ENCODE measurements at regions not wholly inside any gene's neighbourhood (a gene's known extent, or its start where the extent isn't known, plus 50 kb on each side); places are given as distances from the start of the nearest gene placed in this dataset.

GRCh38 chr4:108255203-108255747, 86.5 kb upstream of the LEF1 start:
- no peaks in the 10 kb centered on the region for H3K36me3 ChIP-seq (ENCODE audit: insufficient read depth, low read length)
- no peaks in the 10 kb centered on the region for H3K4me1 ChIP-seq (ENCODE audit: control insufficient read depth, insufficient read depth, low read length)
- no peak overlapping the region for H3K4me3 ChIP-seq (ENCODE audit: low read length)
- H3K9ac ChIP-seq (ENCODE audit: low read depth, low read length) = no peak overlapping the region
- no peaks in the 10 kb centered on the region for H3K9me3 ChIP-seq (replicated peaks; ENCODE audit: low read length)
- H3K4me2 ChIP-seq (ENCODE audit: low read length) = no peak overlapping the region
- H3K27me3 ChIP-seq (ENCODE audit: control insufficient read depth, insufficient read depth, low read length) = peaks cover 3% of the 10 kb centered on the region

- Histone ChIP-seq H3K36me3 (ENCODE audit: insufficient read depth, low read length) (no peaks in the 10 kb centered on the region), H3K4me2 (ENCODE audit: low read length) (no peak overlapping the region), H3K9me3 (replicated peaks; ENCODE audit: low read length) (no peaks in the 10 kb centered on the region), H3K4me1 (ENCODE audit: control insufficient read depth, insufficient read depth, low read length) (no peaks in the 10 kb centered on the region), H3K4me3 (ENCODE audit: low read length) (no peak overlapping the region), H3K27me3 (ENCODE audit: control insufficient read depth, insufficient read depth, low read length) (no peaks in the 10 kb centered on the region), H3K9ac (ENCODE audit: low read depth, low read length) (no peak overlapping the region)
Measured at GRCh38 chr4:108249397-108249796, 80.7 kb upstream of the LEF1 start.

- Histone ChIP-seq H3K9ac (ENCODE audit: low read depth, low read length) (no peak overlapping the region), H3K9me3 (replicated peaks; ENCODE audit: low read length) (no peaks in the 10 kb centered on the region), H3K27me3 (ENCODE audit: control insufficient read depth, insufficient read depth, low read length) (no peaks in the 10 kb centered on the region), H3K36me3 (ENCODE audit: insufficient read depth, low read length) (no peaks in the 10 kb centered on the region), H3K4me1 (ENCODE audit: control insufficient read depth, insufficient read depth, low read length) (no peaks in the 10 kb centered on the region), H3K4me3 (ENCODE audit: low read length) (no peak overlapping the region), H3K4me2 (ENCODE audit: low read length) (no peak overlapping the region)
Measured at GRCh38 chr4:108247387-108248049, 78.8 kb upstream of the LEF1 start.

- Histone ChIP-seq H3K9ac (ENCODE audit: low read depth, low read length) (no peak overlapping the region), H3K9me3 (replicated peaks; ENCODE audit: low read length) (no peaks in the 10 kb centered on the region), H3K27me3 (ENCODE audit: control insufficient read depth, insufficient read depth, low read length) (no peaks in the 10 kb centered on the region), H3K4me1 (ENCODE audit: control insufficient read depth, insufficient read depth, low read length) (no peaks in the 10 kb centered on the region), H3K36me3 (ENCODE audit: insufficient read depth, low read length) (no peaks in the 10 kb centered on the region), H3K4me2 (ENCODE audit: low read length) (no peak overlapping the region), H3K4me3 (ENCODE audit: low read length) (no peak overlapping the region)
Measured at GRCh38 chr4:108244606-108245005, 75.9 kb upstream of the LEF1 start.

GRCh38 chr4:108240366-108240765, 71.6 kb upstream of the LEF1 start:
- Histone ChIP-seq H3K9ac (ENCODE audit: low read depth, low read length) (no peak overlapping the region), H3K36me3 (ENCODE audit: insufficient read depth, low read length) (no peaks in the 10 kb centered on the region), H3K27me3 (ENCODE audit: control insufficient read depth, insufficient read depth, low read length) (peaks cover 13% of the 10 kb centered on the region), H3K9me3 (replicated peaks; ENCODE audit: low read length) (no peaks in the 10 kb centered on the region), H3K4me3 (ENCODE audit: low read length) (no peak overlapping the region), H3K4me1 (ENCODE audit: control insufficient read depth, insufficient read depth, low read length) (no peaks in the 10 kb centered on the region), H3K4me2 (ENCODE audit: low read length) (no peak overlapping the region)

GRCh38 chr4:108237693-108238092, 69.0 kb upstream of the LEF1 start:
- H3K4me1 ChIP-seq (ENCODE audit: control insufficient read depth, insufficient read depth, low read length) = no peaks in the 10 kb centered on the region
- H3K9me3 ChIP-seq (replicated peaks; ENCODE audit: low read length) = no peaks in the 10 kb centered on the region
- H3K4me3 ChIP-seq (ENCODE audit: low read length) = no peak overlapping the region
- H3K27me3 ChIP-seq (ENCODE audit: control insufficient read depth, insufficient read depth, low read length) = peaks cover 20% of the 10 kb centered on the region
- H3K4me2 ChIP-seq (ENCODE audit: low read length) = no peak overlapping the region
- no peaks in the 10 kb centered on the region for H3K36me3 ChIP-seq (ENCODE audit: insufficient read depth, low read length)
- H3K9ac ChIP-seq (ENCODE audit: low read depth, low read length) = no peak overlapping the region

- Histone ChIP-seq H3K9me3 (replicated peaks; ENCODE audit: low read length) (no peaks in the 10 kb centered on the region), H3K36me3 (ENCODE audit: insufficient read depth, low read length) (no peaks in the 10 kb centered on the region), H3K9ac (ENCODE audit: low read depth, low read length) (no peak overlapping the region), H3K4me2 (ENCODE audit: low read length) (no peak overlapping the region), H3K27me3 (ENCODE audit: control insufficient read depth, insufficient read depth, low read length) (peaks cover 20% of the 10 kb centered on the region), H3K4me3 (ENCODE audit: low read length) (no peak overlapping the region), H3K4me1 (ENCODE audit: control insufficient read depth, insufficient read depth, low read length) (no peaks in the 10 kb centered on the region)
Measured at GRCh38 chr4:108236264-108236663, 67.5 kb upstream of the LEF1 start.

- no peaks in the 10 kb centered on the region for H3K27me3 ChIP-seq (ENCODE audit: control insufficient read depth, insufficient read depth, low read length)
- no peaks in the 10 kb centered on the region for H3K4me1 ChIP-seq (ENCODE audit: control insufficient read depth, insufficient read depth, low read length)
- no peak overlapping the region for H3K4me3 ChIP-seq (ENCODE audit: low read length)
- H3K36me3 ChIP-seq (ENCODE audit: insufficient read depth, low read length) = no peaks in the 10 kb centered on the region
- H3K9me3 ChIP-seq (replicated peaks; ENCODE audit: low read length) = no peaks in the 10 kb centered on the region
- H3K4me2 ChIP-seq (ENCODE audit: low read length) = no peak overlapping the region
- no peak overlapping the region for H3K9ac ChIP-seq (ENCODE audit: low read depth, low read length)
Measured at GRCh38 chr4:108227923-108228322, 59.2 kb upstream of the LEF1 start.

- Histone ChIP-seq H3K27me3 (ENCODE audit: control insufficient read depth, insufficient read depth, low read length) (no peaks in the 10 kb centered on the region), H3K4me1 (ENCODE audit: control insufficient read depth, insufficient read depth, low read length) (no peaks in the 10 kb centered on the region), H3K9ac (ENCODE audit: low read depth, low read length) (no peak overlapping the region), H3K36me3 (ENCODE audit: insufficient read depth, low read length) (no peaks in the 10 kb centered on the region), H3K9me3 (replicated peaks; ENCODE audit: low read length) (no peaks in the 10 kb centered on the region), H3K4me2 (ENCODE audit: low read length) (no peak overlapping the region), H3K4me3 (ENCODE audit: low read length) (no peak overlapping the region)
Measured at GRCh38 chr4:108224611-108225053, 55.9 kb upstream of the LEF1 start.

- no peak overlapping the region for H3K4me2 ChIP-seq (ENCODE audit: low read length)
- H3K27me3 ChIP-seq (ENCODE audit: control insufficient read depth, insufficient read depth, low read length) = no peaks in the 10 kb centered on the region
- no peaks in the 10 kb centered on the region for H3K9me3 ChIP-seq (replicated peaks; ENCODE audit: low read length)
- H3K4me3 ChIP-seq (ENCODE audit: low read length) = no peak overlapping the region
- no peaks in the 10 kb centered on the region for H3K4me1 ChIP-seq (ENCODE audit: control insufficient read depth, insufficient read depth, low read length)
- H3K36me3 ChIP-seq (ENCODE audit: insufficient read depth, low read length) = no peaks in the 10 kb centered on the region
- no peak overlapping the region for H3K9ac ChIP-seq (ENCODE audit: low read depth, low read length)
Measured at GRCh38 chr4:108223313-108223712, 54.6 kb upstream of the LEF1 start.

GRCh38 chr4:108219998-108220397, 51.3 kb upstream of the LEF1 start:
- Histone ChIP-seq H3K36me3 (ENCODE audit: insufficient read depth, low read length) (no peaks in the 10 kb centered on the region), H3K9me3 (replicated peaks; ENCODE audit: low read length) (no peaks in the 10 kb centered on the region), H3K9ac (ENCODE audit: low read depth, low read length) (no peak overlapping the region), H3K4me3 (ENCODE audit: low read length) (no peak overlapping the region), H3K27me3 (ENCODE audit: control insufficient read depth, insufficient read depth, low read length) (no peaks in the 10 kb centered on the region), H3K4me1 (ENCODE audit: control insufficient read depth, insufficient read depth, low read length) (no peaks in the 10 kb centered on the region), H3K4me2 (ENCODE audit: low read length) (no peak overlapping the region)

Data from skeletal muscle satellite cell (primary cell).